H9 (cell line): ENCODE measurements at regions not wholly inside any gene's neighbourhood (a gene's known extent, or its start where the extent isn't known, plus 50 kb on each side); places are given as distances from the start of the nearest gene placed in this dataset.

Experiments
- DNase-seq: peaks from one replicate; pipeline ENCODE4 v3.0.0-alpha.2; 2017
- H2AFZ ChIP-seq: one replicate; pipeline ENCODE4 v1.6.1; 2013; ENCODE audit warnings: mild to moderate bottlenecking, low read length, control low read depth, moderate library complexity
- H2AK5ac ChIP-seq: 2 replicates; pipeline ENCODE4 v1.6.1; 2013; ENCODE audit warnings: low read length, control low read depth, mixed read lengths; ENCODE audit not compliant: insufficient read length
- H2BK120ac ChIP-seq: one replicate; pipeline ENCODE4 v1.6.1; 2013; ENCODE audit warnings: low read depth, mild to moderate bottlenecking, low read length, control low read depth, inconsistent platforms; ENCODE audit not compliant: poor library complexity, severe bottlenecking
- H2BK12ac ChIP-seq: 2 replicates; pipeline ENCODE4 v1.6.1; 2013; ENCODE audit warnings: low read length, control low read depth, mixed read lengths, low read depth; ENCODE audit not compliant: insufficient read length
- H2BK15ac ChIP-seq: 2 replicates; pipeline ENCODE4 v1.6.1; 2013; ENCODE audit warnings: low read depth, low read length, control low read depth
- H2BK20ac ChIP-seq: one replicate; pipeline ENCODE4 v1.6.1; 2013; ENCODE audit warnings: low read depth, mild to moderate bottlenecking, low read length, control low read depth, inconsistent platforms; ENCODE audit not compliant: poor library complexity, severe bottlenecking
- H2BK5ac ChIP-seq: 2 replicates; pipeline ENCODE4 v1.6.1; 2013; ENCODE audit warnings: low read length, control low read depth, mixed read lengths; ENCODE audit not compliant: insufficient read length
- H3K14ac ChIP-seq: 2 replicates; pipeline ENCODE4 v1.6.1; 2013; ENCODE audit warnings: low read length, control low read depth; ENCODE audit not compliant: insufficient read depth
- H3K18ac ChIP-seq: 2 replicates; pipeline ENCODE4 v1.6.1; 2013; ENCODE audit warnings: low read depth, mild to moderate bottlenecking, mixed read lengths, low read length, control low read depth; ENCODE audit not compliant: insufficient read length
- H3K23ac ChIP-seq: 2 replicates; pipeline ENCODE4 v1.6.1; 2013; ENCODE audit warnings: low read length, control low read depth, mixed read lengths, low read depth; ENCODE audit not compliant: insufficient read length
- H3K23me2 ChIP-seq: 2 replicates; pipeline ENCODE4 v1.6.1; 2013; ENCODE audit warnings: low read depth, mild to moderate bottlenecking, mixed read lengths, low read length, control low read depth; ENCODE audit not compliant: insufficient read length, poor library complexity, severe bottlenecking
- H3K27ac ChIP-seq: 2 replicates; pipeline ENCODE4 v1.5.1; 2013; ENCODE audit warnings: low read length, control low read depth, mixed read lengths, low read depth; ENCODE audit not compliant: insufficient read length
- H3K27me3 ChIP-seq: 2 replicates; pipeline ENCODE4 v1.6.1; 2013; ENCODE audit warnings: low read length, control low read depth, inconsistent platforms; ENCODE audit not compliant: insufficient read depth
- H3K4ac ChIP-seq: 2 replicates; pipeline ENCODE4 v1.6.1; 2013; ENCODE audit warnings: low read depth, mild to moderate bottlenecking, control low read depth, inconsistent platforms, low read length, moderate library complexity
- H3K4me1 ChIP-seq: 2 replicates; pipeline ENCODE4 v1.6.1; 2013; ENCODE audit warnings: low read length, control low read depth, inconsistent platforms; ENCODE audit not compliant: insufficient read depth
- H3K4me2 ChIP-seq: 2 replicates; pipeline ENCODE4 v1.6.1; 2013; ENCODE audit warnings: low read length, control low read depth, mixed read lengths; ENCODE audit not compliant: insufficient read length, insufficient read depth
- H3K56ac ChIP-seq: 2 replicates; pipeline ENCODE4 v1.6.1; 2013; ENCODE audit warnings: low read depth, mild to moderate bottlenecking, mixed read lengths, low read length, control low read depth; ENCODE audit not compliant: insufficient read length
- H3K79me1 ChIP-seq: 2 replicates; pipeline ENCODE4 v1.6.1; 2013; ENCODE audit warnings: low read depth, mild to moderate bottlenecking, moderate library complexity, low read length, control low read depth, inconsistent platforms; ENCODE audit not compliant: insufficient read depth, poor library complexity, severe bottlenecking
- H3K79me2 ChIP-seq: 2 replicates; pipeline ENCODE4 v1.6.1; 2013; ENCODE audit warnings: low read length, control low read depth, inconsistent platforms; ENCODE audit not compliant: insufficient read depth
- H3K9ac ChIP-seq: 2 replicates; pipeline ENCODE4 v1.6.1; 2013; ENCODE audit warnings: low read length, control low read depth, mixed read lengths; ENCODE audit not compliant: insufficient read length; ENCODE audit errors: extremely low read depth
- H3K9me3 ChIP-seq: one replicate; pipeline ENCODE4 v1.6.1; 2013; ENCODE audit warnings: low read depth, low read length, inconsistent platforms; ENCODE audit not compliant: control insufficient read depth
- H3T11ph ChIP-seq: one replicate; pipeline ENCODE4 v1.6.1; 2013; ENCODE audit warnings: mild to moderate bottlenecking, low read length, control low read depth, inconsistent platforms
- H4K20me1 ChIP-seq: one replicate; pipeline ENCODE4 v1.6.1; 2013; ENCODE audit not compliant: control insufficient read depth, insufficient read length, insufficient read depth
- H4K5ac ChIP-seq: 2 replicates; pipeline ENCODE4 v1.6.1; 2013; ENCODE audit warnings: low read depth, mild to moderate bottlenecking, mixed read lengths, low read length, control low read depth; ENCODE audit not compliant: insufficient read length
- H4K8ac ChIP-seq: replicated peaks from 2 replicates; pipeline ENCODE4 v1.6.1; 2013; ENCODE audit warnings: low read length, control low read depth, mixed read lengths, low read depth; ENCODE audit not compliant: insufficient read length
- H4K91ac ChIP-seq: 2 replicates; pipeline ENCODE4 v1.6.1; 2013; ENCODE audit warnings: low read depth, mild to moderate bottlenecking, moderate library complexity, mixed read lengths, low read length, control low read depth; ENCODE audit not compliant: insufficient read length
- H3K27ac Mint-ChIP-seq, 3 experiments: 2 replicates in 2 of 3; 3 replicates in 1 of 3; pipeline ENCODE4 v1.8.0; 2020 to 2021; ENCODE audit warnings: mixed read lengths in 3 of 3, mild to moderate bottlenecking in 1 of 3, moderate library complexity in 1 of 3
- H3K27me3 Mint-ChIP-seq: 2 replicates; pipeline ENCODE4 v1.8.0; 2021; ENCODE audit warnings: low read depth, mild to moderate bottlenecking, moderate library complexity, mixed read lengths
- H3K36me3 Mint-ChIP-seq, 3 experiments: 2 replicates in 2 of 3; 3 replicates in 1 of 3; pipeline ENCODE4 v1.8.0; 2020 to 2021; ENCODE audit warnings: low read depth in 3 of 3, mixed read lengths in 3 of 3; ENCODE audit not compliant: insufficient read depth in 1 of 3
- H3K4me1 Mint-ChIP-seq, 2 experiments: 2 replicates each; pipeline ENCODE4 v1.8.0; 2020; ENCODE audit warnings: mixed read lengths in 2 of 2
- H3K4me3 Mint-ChIP-seq, 2 experiments: 2 replicates in 1 of 2; 3 replicates in 1 of 2; pipeline ENCODE4 v1.8.0; 2020 to 2021; ENCODE audit warnings: mild to moderate bottlenecking in 2 of 2, mixed read lengths in 2 of 2, moderate library complexity in 1 of 2
- H3K9me3 Mint-ChIP-seq, 2 experiments: 2 replicates in 1 of 2; 3 replicates in 1 of 2; pipeline ENCODE4 v1.8.0; 2020; ENCODE audit warnings: mild to moderate bottlenecking in 2 of 2, mixed read lengths in 2 of 2, moderate library complexity in 1 of 2
- CTCF ChIP-seq: fragments of 200-600 bp; sonication (generic); conservative IDR thresholded peaks from 3 replicates; pipeline ENCODE4 v1.8.0; 2021; ENCODE audit warnings: antibody characterized with exemption, mild to moderate bottlenecking
- WGBS: extraction: QIAGEN DNeasy Blood & Tissue Kit; methylation state at CpG from one replicate; pipeline ENCODE4 v1.1.7; 2013; ENCODE audit warnings: missing lambda C conversion rate, low lambda C conversion rate, mixed read lengths; ENCODE audit not compliant: insufficient read length; ENCODE audit errors: extremely low coverage; 5-methylcytosine and 5-hydroxymethylcytosine counted together

- no peak for TF ChIP-seq CTCF
- 100% methylated on average over 1 of the region's 5 CpGs for WGBS
Measured at GRCh38 chr14:97368900-97369564, 571.9 kb downstream of the VRK1 start.

More at GRCh38 chr14:97368900-97369564, 571.9 kb downstream of the VRK1 start:
- Mint-ChIP-seq H3K36me3 (no peaks in the 10 kb centered on the region; a peak in 1 of 7 replicates), H3K9me3 (peaks cover 0 to 2% of the 10 kb centered on the region in 2 experiments; a peak in 1 of 5 replicates), H3K4me3 (no peak overlapping the region), H3K27me3 (peaks cover 4% of the 10 kb centered on the region), H3K27ac (no peak overlapping the region), H3K4me1 (peaks cover 14 to 20% of the 10 kb centered on the region in 2 experiments)
- Histone ChIP-seq H3K9ac (no peak overlapping the region), H3K14ac (no peak overlapping the region), H4K91ac (no peak overlapping the region), H2BK15ac (no peak overlapping the region), H2AFZ (no peak overlapping the region), H3K9me3 (no peaks in the 10 kb centered on the region), H2BK12ac (no peak overlapping the region), H2BK5ac (no peak overlapping the region), H3K79me1 (no peaks in the 10 kb centered on the region), H3K4ac (no peak overlapping the region), H2BK120ac (no peak overlapping the region), H3K56ac (no peak overlapping the region), H2AK5ac (no peak overlapping the region), H3K4me1 (no peaks in the 10 kb centered on the region), H2BK20ac (no peak overlapping the region), H4K20me1 (no peaks in the 10 kb centered on the region), H4K8ac (no peak overlapping the region), H4K5ac (no peak overlapping the region), H3K79me2 (no peaks in the 10 kb centered on the region), H3K23me2 (no peaks in the 10 kb centered on the region), H3T11ph (no peak overlapping the region), H3K4me2 (no peak overlapping the region), H3K27ac (no peak overlapping the region), H3K23ac (no peak overlapping the region), H3K18ac (no peak overlapping the region), H3K27me3 (no peaks in the 10 kb centered on the region)
- DNase-seq: no peak
